ENCODE measurements at regions not wholly inside any gene's neighbourhood (a gene's known extent, or its start where the extent isn't known, plus 50 kb on each side); places are given as distances from the start of the nearest gene placed in this dataset.

GRCh38 chr17:15101175-15101574 is 164.0 kb downstream of the PMP22 start:
- no peak for TF ChIP-seq CTCF (IDR thresholded peaks at IDR 0.05)
- TF ChIP-seq POLR2A (IDR thresholded peaks at IDR 0.05) = no peak
- no peak for TF ChIP-seq POLR2AphosphoS5 (IDR thresholded peaks at IDR 0.05)

Measured in breast epithelium (tissue), 3 donors.